NT2/D1 (cell line): ENCODE measurements at regions not wholly inside any gene's neighbourhood (a gene's known extent, or its start where the extent isn't known, plus 50 kb on each side); places are given as distances from the start of the nearest gene placed in this dataset.

ENCODE experiments used
- DNase-seq: peaks from one replicate; pipeline ENCODE4 v3.0.0-alpha.2; 2011; ENCODE audit warnings: low read depth, low spot score
- H3K27me3 ChIP-seq: 2 replicates; pipeline ENCODE4 v1.6.0; 2011; ENCODE audit warnings: mild to moderate bottlenecking; ENCODE audit not compliant: insufficient read length, insufficient read depth
- H3K36me3 ChIP-seq: 2 replicates; pipeline ENCODE4 v1.6.1; 2011; ENCODE audit warnings: mild to moderate bottlenecking, low read length, mixed read lengths; ENCODE audit not compliant: insufficient read depth, insufficient read length
- H3K4me1 ChIP-seq: 2 replicates; pipeline ENCODE4 v1.5.1; 2011; ENCODE audit not compliant: insufficient read depth, insufficient read length
- H3K4me3 ChIP-seq: 2 replicates; pipeline ENCODE4 v1.5.1; 2011; ENCODE audit warnings: low read depth; ENCODE audit not compliant: insufficient read length
- H3K9ac ChIP-seq: 2 replicates; pipeline ENCODE4 v1.6.0; 2011; ENCODE audit warnings: low read depth; ENCODE audit not compliant: insufficient read length
- H3K9me3 ChIP-seq: 2 replicates; pipeline ENCODE4 v1.5.1; 2011; ENCODE audit warnings: mild to moderate bottlenecking, low read length; ENCODE audit not compliant: insufficient read depth
- SUZ12 ChIP-seq: IDR thresholded peaks from 2 replicates; pipeline ENCODE4 v1.6.1; 2011; ENCODE audit not compliant: insufficient read length, insufficient read depth; ENCODE audit errors: extremely low read depth
- YY1 ChIP-seq: IDR thresholded peaks from 2 replicates; pipeline ENCODE4 v1.6.1; 2011; ENCODE audit not compliant: insufficient read length, insufficient read depth
- ZNF274 ChIP-seq: IDR thresholded peaks from 2 replicates; pipeline ENCODE4 v1.6.1; 2011; ENCODE audit warnings: mild to moderate bottlenecking, low read depth, low read length

GRCh38 chr10:71074176-71074755, 138.1 kb upstream of the UNC5B start:
- H3K4me3 ChIP-seq, result no peak overlapping the region
- H3K27me3 ChIP-seq, result peaks cover 20% of the 10 kb centered on the region
- TF ChIP-seq SUZ12, result no peak
- no peak for TF ChIP-seq ZNF274
- H3K4me1 ChIP-seq, result peaks cover 33% of the 10 kb centered on the region
- DNase-seq, result no peak
- H3K36me3 ChIP-seq, result no peaks in the 10 kb centered on the region
- no peak overlapping the region for H3K9ac ChIP-seq
- H3K9me3 ChIP-seq, result no peaks in the 10 kb centered on the region

- H3K9me3 ChIP-seq, result no peaks in the 10 kb centered on the region
- H3K27me3 ChIP-seq, result peaks cover 23% of the 10 kb centered on the region
- no peaks in the 10 kb centered on the region for H3K36me3 ChIP-seq
- no peak for TF ChIP-seq SUZ12
- TF ChIP-seq ZNF274, result no peak
- no peak for TF ChIP-seq YY1
- no peak for DNase-seq
- H3K9ac ChIP-seq, result peak overlapping the region; percentile 32
- H3K4me1 ChIP-seq, result peaks cover 32% of the 10 kb centered on the region
- no peak overlapping the region for H3K4me3 ChIP-seq
Observed at GRCh38 chr10:71075086-71075758, 137.1 kb upstream of the UNC5B start.

- Histone ChIP-seq H3K4me3 (no peak overlapping the region), H3K27me3 (peaks cover 23% of the 10 kb centered on the region), H3K9me3 (no peaks in the 10 kb centered on the region), H3K9ac (no peak overlapping the region), H3K36me3 (no peaks in the 10 kb centered on the region), H3K4me1 (peaks cover 30% of the 10 kb centered on the region)
- no peak for DNase-seq
- TF ChIP-seq ZNF274, result no peak
Observed at GRCh38 chr10:71075759-71076472, 136.5 kb upstream of the UNC5B start.

GRCh38 chr10:71076473-71077142, 135.8 kb upstream of the UNC5B start:
- H3K9ac ChIP-seq, result no peak overlapping the region
- no peak for DNase-seq
- H3K9me3 ChIP-seq, result no peaks in the 10 kb centered on the region
- H3K4me1 ChIP-seq, result peaks cover 30% of the 10 kb centered on the region
- peaks cover 23% of the 10 kb centered on the region for H3K27me3 ChIP-seq
- TF ChIP-seq SUZ12 (no peak), ZNF274 (no peak), YY1 (no peak)
- H3K36me3 ChIP-seq, result no peaks in the 10 kb centered on the region
- H3K4me3 ChIP-seq, result no peak overlapping the region

GRCh38 chr10:71077143-71077581, 135.2 kb upstream of the UNC5B start:
- H3K9me3 ChIP-seq, result no peaks in the 10 kb centered on the region
- H3K36me3 ChIP-seq, result no peaks in the 10 kb centered on the region
- H3K4me3 ChIP-seq, result no peak overlapping the region
- H3K27me3 ChIP-seq, result peaks cover 21% of the 10 kb centered on the region
- peaks cover 30% of the 10 kb centered on the region for H3K4me1 ChIP-seq
- H3K9ac ChIP-seq, result no peak overlapping the region
- no peak for DNase-seq
- no peak for TF ChIP-seq YY1
- TF ChIP-seq SUZ12, result no peak
- no peak for TF ChIP-seq ZNF274

GRCh38 chr10:71077796-71078453, 134.4 kb upstream of the UNC5B start:
- TF ChIP-seq ZNF274 (no peak), YY1 (no peak), SUZ12 (no peak)
- peaks cover 29% of the 10 kb centered on the region for H3K4me1 ChIP-seq
- peaks cover 21% of the 10 kb centered on the region for H3K27me3 ChIP-seq
- DNase-seq, result no peak
- H3K9me3 ChIP-seq, result no peaks in the 10 kb centered on the region
- no peaks in the 10 kb centered on the region for H3K36me3 ChIP-seq
- H3K4me3 ChIP-seq, result no peak overlapping the region
- no peak overlapping the region for H3K9ac ChIP-seq
